Keratinocyte (primary cell): ENCODE measurements at regions not wholly inside any gene's neighbourhood (a gene's known extent, or its start where the extent isn't known, plus 50 kb on each side); places are given as distances from the start of the nearest gene placed in this dataset.

Experiments
- EZH2 ChIP-seq: IDR thresholded peaks from one replicate; pipeline ENCODE4 v1.6.1; 2012; ENCODE audit warnings: inconsistent platforms, mild to moderate bottlenecking, low read length, moderate library complexity
- TF ChIP-seq, protein P1 (sequence below), 3 experiments: IDR thresholded peaks in 1 of 3; conservative IDR thresholded peaks in 1 of 3; optimal IDR thresholded peaks in 1 of 3; 2 replicates in 2 of 3; 3 replicates in 1 of 3; pipeline versions ENCODE3 to v1.5.1; 2011; ENCODE audit warnings: low read length in 3 of 3, mild to moderate bottlenecking in 3 of 3, moderate library complexity in 2 of 3, control low read depth in 1 of 3, inconsistent platforms in 1 of 3; ENCODE audit not compliant: insufficient read depth in 2 of 3; ENCODE audit errors: extremely low read depth in 1 of 3

DNA sequence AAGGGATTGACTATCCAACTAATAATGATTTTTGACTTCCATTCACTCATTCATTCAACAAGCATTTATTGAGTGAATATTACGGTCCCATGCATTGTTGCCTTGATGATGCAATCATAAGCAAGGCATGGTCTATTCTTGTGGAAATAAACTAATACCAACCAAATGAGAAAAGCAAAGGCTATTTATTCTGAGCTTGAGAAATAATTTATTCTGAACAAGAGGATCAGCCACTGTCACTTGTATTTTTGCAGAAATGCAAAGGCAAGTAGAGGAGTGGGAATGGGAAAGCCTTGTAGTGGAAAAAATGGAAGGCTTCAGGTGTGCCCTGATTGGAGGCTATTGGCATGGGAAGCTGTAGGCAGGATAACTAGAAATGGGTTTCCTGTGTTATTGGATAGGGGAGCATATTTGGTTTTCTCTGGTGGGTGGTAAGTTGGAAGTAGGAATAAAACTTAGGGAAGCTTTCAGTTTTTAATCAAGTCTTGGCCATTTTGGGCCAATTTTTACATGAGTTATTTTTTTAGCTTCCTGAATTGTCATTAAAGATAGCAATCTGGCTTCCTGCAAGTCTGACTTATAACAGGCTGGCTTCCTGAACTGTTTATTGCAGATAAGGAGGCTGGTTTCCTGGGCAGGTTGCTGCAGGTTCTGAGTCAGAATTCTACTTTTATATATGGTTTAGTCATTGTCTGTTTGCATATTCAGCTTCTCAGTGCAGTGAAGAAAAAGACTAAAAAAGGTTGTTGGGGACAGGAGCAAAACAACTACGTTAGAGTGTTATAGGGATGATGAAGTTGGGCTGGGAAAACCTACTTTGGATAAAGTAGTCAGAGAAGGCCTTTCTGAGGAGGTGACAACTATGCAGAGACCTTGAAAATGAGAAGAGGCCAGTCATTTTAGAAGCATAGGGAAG lies 106.7 kb downstream of the APIP start:
- TF ChIP-seq, protein P1, sequence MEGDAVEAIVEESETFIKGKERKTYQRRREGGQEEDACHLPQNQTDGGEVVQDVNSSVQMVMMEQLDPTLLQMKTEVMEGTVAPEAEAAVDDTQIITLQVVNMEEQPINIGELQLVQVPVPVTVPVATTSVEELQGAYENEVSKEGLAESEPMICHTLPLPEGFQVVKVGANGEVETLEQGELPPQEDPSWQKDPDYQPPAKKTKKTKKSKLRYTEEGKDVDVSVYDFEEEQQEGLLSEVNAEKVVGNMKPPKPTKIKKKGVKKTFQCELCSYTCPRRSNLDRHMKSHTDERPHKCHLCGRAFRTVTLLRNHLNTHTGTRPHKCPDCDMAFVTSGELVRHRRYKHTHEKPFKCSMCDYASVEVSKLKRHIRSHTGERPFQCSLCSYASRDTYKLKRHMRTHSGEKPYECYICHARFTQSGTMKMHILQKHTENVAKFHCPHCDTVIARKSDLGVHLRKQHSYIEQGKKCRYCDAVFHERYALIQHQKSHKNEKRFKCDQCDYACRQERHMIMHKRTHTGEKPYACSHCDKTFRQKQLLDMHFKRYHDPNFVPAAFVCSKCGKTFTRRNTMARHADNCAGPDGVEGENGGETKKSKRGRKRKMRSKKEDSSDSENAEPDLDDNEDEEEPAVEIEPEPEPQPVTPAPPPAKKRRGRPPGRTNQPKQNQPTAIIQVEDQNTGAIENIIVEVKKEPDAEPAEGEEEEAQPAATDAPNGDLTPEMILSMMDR (optimal IDR thresholded peaks at IDR 0.05 in 1 of 3, IDR thresholded peaks at IDR 0.05 in 1 of 3, conservative IDR thresholded peaks at IDR 0.05 in 1 of 3; ENCODE audit: extremely low read depth in 1 of 3, insufficient read depth in 2 of 3, low read length in 3 of 3): no peak
- TF ChIP-seq EZH2: no peak
